NOMO-1 (cell line): ENCODE measurements at regions not wholly inside any gene's neighbourhood (a gene's known extent, or its start where the extent isn't known, plus 50 kb on each side); places are given as distances from the start of the nearest gene placed in this dataset.

Experiments used
- DNase-seq, 2 experiments: peaks; one replicate each; lab custom pipeline; 2025; ENCODE audit not compliant: unreplicated experiment in 2 of 2; lab: John Stamatoyannopoulos, UW

DNA sequence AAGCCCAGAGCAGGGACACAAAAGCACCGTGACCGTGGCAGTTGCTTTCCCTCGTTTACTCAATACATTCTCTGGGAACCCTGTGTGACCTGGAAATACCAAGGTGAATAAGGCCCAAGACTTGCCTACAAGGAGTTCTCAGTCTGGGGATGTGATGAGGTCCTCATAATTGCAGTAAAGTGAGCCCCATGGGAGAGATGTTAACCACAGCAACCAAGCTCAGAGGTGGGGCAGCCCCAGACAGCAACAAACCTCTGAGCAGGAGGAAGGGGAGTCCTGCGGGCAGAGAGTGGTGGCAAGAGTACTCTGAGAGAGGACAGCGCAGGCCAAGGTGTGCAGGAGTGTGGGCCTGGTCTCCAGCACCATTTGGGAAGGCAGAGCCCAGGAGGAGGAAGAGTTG, 91.6 kb downstream of the TTC32 start:
- no peak for DNase-seq

DNA sequence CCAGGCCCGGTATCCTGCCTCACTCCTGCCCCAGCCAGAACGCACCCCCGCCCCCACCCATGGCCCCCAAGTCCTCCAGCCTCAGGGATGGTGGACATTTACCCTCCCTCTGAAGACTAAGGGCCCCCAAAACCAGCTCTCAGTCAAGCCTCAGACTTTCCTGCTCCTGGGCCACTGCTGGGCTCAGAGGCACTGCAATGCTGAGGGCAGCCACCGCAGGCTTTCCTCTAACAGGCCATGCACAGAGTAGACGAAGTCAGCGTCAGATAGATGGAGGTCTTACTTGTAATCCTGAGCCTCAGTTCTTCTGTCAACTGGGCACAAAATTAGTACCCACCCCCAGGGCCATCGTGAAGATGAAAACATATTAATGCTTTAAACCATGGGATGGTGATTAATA, 92.6 kb downstream of the TTC32 start:
- DNase-seq, result no peak

DNA sequence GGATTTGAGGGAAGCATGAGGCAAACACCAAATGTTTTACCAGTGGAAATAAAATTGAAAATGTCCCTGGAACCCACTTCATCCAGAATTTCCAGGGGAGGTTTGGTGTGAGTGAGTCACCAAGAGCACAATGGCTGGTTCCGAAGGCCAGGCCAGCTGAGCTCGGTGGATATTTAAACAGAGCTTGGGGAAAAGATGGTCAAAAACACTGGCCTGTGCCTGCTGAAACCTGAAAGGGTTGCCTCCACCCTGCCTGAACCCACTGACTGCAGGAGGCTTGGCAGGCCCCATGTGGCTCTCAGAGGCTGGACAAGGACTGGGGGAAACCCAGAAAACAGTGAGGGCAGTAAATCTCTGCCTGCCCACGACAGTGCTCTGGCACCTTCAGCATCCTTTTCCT, 93.9 kb downstream of the TTC32 start:
- DNase-seq, result no peak

DNA sequence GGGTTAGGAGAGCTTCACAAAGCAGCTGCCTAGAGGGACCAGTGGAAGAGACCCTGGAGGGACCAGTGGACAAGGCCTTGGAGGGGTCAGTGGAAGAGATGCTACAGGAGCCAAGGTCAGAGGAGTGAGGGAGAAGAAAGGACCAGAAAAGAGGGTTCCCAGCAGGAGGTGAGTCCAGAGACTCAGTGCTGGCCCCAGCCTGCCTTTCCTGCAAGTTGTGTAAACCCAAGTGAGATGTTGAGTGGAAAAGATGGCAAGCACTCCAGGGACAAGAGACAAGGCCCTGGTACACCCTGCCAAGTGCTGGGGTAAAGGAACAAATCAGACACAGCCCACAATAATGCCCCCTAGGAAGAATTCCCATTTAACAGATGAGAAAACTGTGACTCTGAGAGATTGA, 94.4 kb downstream of the TTC32 start:
- no peak for DNase-seq

DNA sequence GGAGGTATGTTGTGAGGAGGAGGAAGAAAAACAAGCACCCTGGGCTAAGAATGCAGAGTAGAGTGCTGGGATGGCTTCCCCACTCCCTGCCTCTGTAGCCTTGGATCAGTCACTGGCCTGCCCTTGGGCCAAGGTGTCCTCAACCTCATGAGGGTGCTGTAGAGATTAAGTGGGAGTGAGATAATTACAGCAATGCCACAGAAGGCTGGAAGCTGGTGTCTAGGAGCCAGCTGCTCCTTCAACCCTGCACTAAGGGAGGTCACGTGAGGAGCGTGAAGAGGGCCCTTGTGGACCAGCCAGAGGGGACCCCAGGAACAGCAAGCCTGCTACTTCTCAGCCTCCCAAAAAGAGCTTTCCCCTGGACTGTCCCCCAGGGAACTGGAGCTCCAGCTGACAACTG, 95.2 kb downstream of the TTC32 start:
- DNase-seq, result no peak

DNA sequence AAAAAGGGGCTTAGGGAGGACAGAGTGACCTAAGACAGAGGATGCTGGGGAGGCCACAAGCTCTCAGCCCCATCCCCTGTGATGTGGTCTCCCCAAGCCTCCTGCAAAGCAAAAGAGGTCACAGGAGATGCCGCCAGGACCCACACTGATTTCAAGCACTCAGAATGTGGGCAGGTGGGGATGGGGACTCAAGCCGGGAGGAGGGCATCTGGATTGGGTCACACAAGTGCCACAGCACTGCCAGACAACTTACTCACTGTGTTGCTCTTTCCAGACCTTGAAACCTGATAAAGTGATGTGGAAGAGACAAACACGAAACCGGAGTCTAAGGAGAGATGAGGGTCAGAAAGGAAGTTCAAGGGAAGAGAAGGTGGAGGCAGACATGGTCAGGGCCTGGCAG, 95.7 kb downstream of the TTC32 start:
- no peak for DNase-seq

DNA sequence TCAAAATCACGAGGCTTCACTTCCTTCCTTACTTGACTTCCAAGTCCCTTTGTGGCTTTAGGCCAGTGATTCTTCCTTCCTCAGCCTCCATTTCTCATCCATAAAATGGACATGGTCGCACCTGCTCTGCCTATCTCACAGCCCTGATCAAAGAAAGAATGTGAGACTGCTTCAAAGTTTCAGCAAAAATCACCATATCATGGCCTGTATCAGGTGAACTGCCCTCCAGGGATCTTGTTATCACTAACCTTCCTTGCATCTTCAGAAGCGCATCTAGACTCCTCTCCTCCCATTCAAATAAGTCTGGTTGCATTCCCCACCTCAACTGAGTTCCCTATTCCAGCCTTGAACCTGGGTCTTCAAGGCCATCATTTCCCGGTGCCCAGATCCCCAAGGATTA, 96.5 kb downstream of the TTC32 start:
- no peak for DNase-seq

DNA sequence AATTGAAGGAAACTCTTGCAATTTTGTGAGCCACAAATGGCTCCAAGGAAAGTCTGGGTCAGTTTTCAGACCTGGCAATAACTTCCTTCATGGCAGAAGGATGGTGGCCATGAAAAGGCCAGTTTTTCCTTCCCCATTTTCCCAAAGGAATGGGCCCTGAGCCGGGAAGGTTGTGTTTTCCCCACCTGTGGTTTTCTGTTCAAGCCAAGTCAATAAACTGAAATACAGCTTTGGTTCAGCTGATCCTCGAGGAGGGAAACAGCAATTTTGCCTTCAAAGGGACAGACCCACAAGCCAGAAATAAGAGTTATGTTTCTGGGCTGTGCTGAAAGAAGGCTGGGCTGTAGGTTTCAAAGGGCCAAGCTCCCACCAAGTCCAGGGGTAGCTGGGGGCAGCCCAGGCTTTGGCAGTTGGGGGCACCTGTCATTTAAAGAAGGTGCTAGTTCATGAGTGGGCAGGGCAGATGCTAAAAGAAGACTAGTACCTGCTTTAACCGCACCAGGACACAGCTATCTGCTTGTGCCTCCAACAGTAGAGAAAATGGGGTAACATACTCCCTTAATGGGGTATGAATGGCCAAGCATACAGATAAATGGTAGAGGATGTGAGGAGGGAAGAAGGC, 97.0 kb downstream of the TTC32 start:
- no peak for DNase-seq

DNA sequence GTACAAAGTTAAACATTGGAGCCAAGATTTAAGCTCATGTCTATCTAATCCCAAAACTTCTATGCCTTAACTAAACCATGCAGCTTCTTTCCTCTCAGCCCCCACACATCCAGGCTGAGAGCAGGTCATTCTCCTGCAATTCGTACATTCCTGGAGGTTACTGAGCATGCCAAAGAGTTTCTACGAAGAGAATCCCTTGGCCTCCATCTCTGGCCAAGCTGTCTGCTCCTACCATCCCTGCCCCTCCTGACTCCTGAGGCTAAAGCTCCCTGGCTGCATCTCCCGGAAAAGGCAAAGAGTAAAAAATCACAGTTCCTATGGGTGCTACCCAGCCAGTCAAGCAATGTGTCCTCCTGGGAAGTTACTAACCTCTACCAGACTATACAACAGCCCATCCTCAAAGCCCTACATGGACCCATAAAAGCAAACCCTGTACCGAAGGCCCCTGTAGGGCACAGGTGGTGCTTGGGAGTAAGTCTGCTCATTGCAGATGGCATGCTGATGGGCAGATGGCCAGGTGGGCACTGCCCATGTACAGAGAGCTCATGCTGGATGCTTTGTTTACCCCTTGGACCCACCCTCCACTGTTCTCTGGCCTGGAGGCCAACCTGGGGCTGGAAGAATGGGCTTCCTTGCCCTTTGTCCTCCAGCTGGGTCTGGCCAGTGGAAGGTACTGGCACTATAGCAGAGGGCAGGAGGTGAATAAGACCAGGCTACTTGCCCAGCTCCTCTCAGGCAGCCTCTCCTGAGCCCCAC, 99.5 kb downstream of the TTC32 start:
- no peak for DNase-seq

DNA sequence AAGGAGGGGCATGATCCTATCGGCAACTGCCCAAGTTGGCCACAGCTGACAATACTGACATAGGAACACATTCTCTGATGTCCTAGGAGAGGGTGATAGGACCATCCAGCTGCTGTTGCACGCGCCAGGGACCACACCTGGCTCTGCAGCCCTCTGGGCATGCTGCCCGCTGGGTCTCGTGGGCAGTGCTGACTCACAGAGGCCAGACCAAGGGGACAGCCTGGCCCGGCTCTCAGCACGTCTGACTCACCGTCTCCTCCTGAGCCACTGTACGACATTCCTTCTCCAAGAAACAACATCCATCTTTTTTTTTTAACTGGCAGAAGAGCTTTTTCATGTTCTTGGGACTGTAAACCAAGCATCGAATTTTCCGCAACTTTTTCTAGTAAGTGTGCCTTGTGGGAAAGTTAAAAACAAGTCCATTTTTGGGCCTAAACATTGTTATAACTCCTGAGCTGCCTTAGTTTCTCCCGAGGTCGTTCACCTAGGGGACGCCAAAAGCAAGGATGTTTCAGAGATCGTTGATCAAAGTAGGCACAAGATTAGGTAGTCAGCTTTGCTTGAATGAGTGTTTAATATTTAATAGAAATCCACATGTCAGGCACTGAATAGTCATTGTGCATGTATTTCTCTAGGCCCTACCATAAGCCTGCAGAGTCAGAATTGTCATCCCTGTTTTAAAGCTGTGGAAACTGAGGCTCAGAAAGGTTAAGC, 100.3 kb downstream of the TTC32 start:
- no peak for DNase-seq

DNA sequence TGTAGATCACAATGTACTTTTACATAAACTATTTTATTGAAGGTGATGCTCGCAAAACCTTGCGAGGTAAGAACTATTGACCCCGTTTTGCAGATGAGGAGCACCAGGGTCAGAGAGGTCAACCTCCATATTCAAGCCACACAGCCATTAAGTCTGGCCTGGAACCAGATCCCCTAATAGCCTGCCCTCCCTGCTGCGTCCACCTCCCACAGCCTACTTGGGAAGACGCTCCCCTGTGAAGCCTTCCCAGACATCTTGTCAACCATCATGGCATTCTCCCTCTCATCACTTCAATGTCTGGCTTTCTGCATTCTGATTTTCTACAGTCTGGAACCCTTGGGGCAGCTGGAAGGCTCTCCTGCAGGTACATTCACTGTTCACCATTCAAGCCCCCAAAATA, 101.0 kb downstream of the TTC32 start:
- no peak for DNase-seq

DNA sequence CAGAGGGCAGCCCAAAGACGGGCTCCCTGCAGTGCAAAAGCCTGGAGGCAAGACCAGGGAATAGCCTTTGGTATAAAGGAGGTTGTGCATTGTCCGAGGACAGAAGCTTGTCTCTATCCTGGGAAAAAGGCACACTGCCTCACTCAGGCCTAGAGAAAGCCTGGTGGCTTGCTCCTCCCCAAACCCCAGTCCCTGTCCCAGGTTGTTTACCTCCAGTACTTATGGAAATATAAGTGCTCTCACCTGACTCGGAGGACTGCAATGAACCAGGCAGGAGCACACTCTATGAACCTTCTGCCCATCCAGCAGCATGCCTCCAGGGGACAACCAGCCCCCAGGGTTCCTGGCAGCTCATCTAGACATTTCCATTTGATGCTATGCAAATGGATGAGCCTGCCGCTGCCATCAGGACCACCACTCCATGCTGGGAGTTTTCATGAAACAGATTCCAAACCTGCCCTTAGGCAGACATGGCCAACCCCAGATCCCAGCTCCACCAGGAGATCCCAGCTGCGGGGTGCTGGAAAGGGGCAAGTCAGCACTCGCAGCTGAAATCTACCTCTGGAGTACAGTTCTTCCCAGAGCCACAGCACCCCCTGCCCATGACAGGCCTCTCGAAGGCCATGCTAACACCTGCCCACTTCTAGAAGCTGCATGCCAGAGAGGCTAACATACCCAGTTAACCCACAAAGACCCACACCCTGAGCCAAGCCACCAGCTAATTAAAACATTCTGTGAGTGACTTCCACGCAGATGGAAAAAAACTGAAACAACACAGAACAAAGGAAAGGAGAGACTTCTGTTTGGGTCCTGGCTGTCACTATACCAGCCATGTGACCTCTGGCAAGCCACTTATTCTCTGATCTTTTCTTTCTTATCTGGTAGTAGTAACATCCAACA, 101.7 kb downstream of the TTC32 start:
- DNase-seq, result no peak

DNA sequence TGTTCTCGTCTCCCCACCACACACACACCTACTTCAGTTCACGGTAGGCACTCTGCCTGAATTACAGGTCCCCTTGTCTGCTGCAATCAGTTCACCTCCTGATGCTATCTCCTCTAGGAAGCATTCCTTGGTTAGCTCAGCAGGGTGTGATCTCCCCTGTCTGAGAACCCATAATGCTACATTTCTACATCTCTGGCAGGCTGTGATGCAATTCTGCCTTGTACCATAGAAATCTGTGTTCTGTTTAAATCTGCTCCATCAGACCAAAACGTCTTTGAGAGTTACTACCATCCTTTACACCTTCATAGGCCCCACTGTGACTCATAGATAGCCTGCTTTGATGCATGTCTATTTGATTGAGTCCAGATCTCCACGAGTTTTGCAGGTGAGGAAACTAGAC, 103.9 kb downstream of the TTC32 start:
- DNase-seq, result no peak

DNA sequence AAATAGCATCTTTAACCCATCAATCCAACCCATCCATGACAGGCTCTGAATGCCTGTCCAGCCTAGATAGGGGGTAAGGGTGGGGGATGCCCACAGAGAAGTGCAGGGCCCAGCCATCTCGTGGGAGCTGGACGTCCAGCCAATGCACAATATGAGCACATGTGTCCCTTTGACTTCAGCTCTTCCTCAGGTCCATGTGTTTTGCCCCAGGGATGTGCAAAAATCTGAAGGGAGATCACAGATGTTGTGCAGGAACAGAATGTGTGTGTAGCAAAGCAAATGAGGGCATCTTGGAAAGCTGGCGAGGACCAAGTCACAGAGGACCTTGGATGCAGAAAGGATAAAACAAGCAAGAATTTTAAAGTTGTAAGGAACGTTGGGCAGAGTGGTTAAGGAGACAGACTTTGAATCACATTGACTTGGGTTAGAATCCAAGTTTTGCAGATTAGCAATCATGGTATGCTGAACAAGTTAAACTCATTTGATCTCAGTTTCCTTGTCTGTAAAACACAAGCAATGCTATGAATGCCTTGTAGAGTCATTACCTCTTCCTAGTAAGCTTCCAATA, 104.5 kb downstream of the TTC32 start:
- no peak for DNase-seq

DNA sequence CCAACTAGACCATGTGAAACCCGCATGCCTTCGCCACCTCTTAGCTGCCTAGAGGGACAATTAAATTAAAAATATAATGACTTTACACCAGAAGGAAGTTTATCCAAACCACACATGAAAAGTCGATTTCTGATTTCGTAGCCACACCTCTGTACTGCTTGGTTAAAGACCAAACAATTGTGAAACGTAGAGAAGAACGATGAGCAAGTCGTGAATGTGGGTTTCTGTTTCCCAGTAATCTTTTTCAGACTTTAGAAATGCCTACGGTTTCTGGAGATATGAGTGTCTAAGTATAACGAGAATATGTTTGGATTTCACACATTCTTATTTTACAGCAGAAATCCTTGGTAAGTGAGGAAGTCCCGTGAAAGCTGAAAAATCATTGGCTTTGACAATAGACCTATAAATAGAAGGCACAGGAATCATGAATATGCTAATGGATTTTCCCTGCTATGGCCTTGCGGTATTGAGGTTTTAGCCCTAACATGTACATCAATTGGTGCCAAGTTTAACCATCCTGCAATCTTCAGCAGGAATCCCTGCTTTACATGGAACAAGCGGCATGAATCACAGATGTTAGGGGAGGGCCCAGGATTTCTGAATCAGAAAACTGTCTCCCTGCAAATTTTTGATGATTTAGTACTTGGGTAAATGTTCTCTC, 105.6 kb downstream of the TTC32 start:
- DNase-seq, result no peak

DNA sequence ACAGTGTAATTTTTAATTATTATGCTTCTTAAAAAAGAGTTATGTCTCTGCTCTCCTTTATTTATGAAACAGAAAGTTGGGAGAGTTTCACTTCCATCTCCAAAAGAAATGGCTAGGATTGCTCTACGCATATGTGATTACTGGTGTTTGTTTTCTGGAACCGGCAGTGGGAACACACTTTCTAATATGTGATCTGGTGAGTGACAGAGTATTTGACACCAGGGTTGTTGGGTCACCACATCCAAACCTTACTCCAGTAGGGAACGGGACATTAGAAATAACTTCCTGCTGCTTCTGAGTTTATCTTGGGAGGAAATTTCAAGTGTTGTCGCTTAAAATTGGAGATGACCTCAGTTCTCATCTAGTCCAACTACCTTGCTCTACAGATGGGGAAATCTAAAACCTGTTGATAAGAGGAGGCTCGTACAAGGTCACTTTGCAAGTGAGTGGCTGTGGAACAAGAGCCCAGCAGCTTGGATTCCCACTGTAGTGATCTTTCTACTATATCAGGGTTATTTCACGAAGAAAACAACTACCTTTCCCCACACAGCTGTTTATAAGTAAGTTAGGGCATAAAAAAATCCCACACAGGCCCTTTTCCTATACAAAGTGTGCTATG, 108.5 kb downstream of the TTC32 start:
- no peak for DNase-seq

DNA sequence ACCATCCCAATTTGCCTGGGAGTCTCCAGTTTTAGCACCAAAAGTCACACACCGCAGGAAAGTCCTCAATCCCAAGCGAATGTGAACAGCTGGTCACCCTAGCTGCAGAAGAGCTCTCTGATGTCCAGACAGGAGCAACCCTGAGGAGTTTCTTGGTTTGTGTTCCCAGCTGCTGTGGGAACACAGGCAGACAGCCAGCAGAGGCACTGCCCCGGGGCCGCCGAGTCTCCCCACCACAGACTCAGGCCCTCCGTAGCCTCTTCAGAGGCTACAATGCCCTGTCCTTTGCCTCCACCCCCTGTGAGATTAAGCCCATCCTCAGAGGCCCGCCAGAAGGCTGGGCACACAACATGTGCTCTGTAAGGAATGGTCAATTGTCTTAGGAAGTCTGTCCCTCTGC, 111.5 kb downstream of the TTC32 start:
- DNase-seq, result no peak

DNA sequence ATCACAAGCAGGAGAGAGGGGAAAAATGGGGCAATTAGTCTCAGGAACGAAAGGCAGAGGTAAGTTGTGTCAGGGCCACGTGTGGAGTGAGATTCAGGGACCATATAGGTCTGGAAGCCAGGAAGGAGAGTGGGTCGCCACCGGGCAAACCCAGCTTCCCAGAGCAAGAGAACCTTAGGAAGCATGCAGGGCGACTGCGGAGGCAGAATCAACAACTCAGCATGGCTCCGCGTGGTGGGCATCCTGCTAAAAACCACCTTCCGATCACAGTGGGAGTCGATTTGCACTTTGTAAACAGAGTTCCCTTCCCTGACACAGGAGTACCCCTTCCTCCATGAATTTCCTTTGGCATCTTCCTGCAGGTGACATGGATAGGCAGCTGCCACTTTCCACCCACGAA, 114.6 kb downstream of the TTC32 start:
- no peak for DNase-seq

DNA sequence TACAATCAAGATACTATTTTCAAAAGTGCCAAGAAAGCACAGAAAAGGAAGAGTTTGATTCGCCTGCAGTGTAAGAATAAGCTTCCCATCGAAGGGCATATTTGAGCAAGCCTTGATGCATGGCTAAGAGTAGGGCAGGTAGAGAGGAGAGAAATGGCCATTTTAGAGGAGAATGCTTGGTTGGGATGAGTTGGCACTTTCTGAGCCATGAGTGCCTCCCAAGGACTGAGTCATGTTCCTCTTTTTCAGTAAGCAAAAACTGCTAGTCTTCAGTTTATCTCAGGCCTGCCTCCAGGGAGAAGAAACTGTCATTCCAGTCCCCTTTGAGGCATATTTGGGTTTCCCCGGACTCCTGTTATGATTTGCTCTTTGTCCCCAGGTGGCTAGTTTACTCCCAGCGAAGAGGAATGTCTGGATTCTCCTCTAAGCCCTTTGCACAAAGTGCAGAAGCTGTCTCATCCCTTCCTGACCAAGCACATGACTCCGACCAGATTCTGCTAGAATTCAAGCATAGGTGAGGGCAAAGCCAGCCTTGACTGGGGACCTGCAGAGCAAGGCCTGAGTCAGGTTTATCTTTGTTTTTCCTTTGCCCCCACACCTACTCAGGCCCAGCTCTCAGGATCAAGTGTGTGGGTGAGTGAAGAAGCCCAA, 115.2 kb downstream of the TTC32 start:
- peak; percentile 17 to 54 for DNase-seq
